ENCODE measurements at regions not wholly inside any gene's neighbourhood (a gene's known extent, or its start where the extent isn't known, plus 50 kb on each side); places are given as distances from the start of the nearest gene placed in this dataset.
"Not testable (repeated sequence)": the region's sequence is repeated elsewhere in the genome, so short reads cannot be mapped to it uniquely, and the experiment has no call there.

DNA sequence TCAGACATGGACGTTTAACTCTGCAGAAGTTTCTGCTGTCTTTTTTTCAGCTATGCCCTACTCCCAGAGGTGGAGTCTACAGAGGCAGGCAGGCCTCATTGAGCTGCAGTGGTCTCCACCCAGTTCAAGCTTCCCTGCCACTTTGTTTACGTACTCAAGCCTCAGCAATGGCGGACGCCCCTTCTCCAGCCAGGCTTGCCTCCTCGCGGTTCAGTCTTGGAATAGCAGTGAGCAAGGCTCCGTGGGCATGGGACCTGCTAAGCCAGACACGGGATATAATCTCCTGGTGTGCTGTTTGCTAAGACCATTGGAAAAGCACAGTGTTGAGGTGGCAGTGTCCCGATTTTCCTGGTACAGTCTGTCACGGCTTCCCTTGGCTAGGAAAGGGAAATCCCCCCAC lies 496.2 kb upstream of the UBE2E2 start:
- intact Hi-C loops (cut with micrococcal nuclease; ENCODE audit: unreplicated experiment); H3K4me3 ChIP-seq (replicated peaks in 1 of 3; ENCODE audit: insufficient read depth in 1 of 3, low read depth in 2 of 3, low read length in 3 of 3); in situ Hi-C loops (cut with HindIII; ENCODE audit: extremely low pct_ligation_motif_present, low pct_unique_long_range_greater_than_20kb); POLR2A ChIA-PET; H4K20me1 ChIP-seq (ENCODE audit: insufficient read depth, low read length); BruUV-seq (replicated peaks); H3K4me1 ChIP-seq (ENCODE audit: insufficient read depth, low read length); H3K4me2 ChIP-seq (ENCODE audit: low read depth, low read length); H3K27me3 ChIP-seq (ENCODE audit: control insufficient read depth in 1 of 2, insufficient read depth in 2 of 2, low read length in 2 of 2); ATAC-seq; H3K9ac ChIP-seq (ENCODE audit: insufficient read depth, low read depth, low read length); H3K36me3 ChIP-seq (replicated peaks in 1 of 2; ENCODE audit: control insufficient read depth in 1 of 2, insufficient read depth in 2 of 2, low read length in 2 of 2); H3K79me2 ChIP-seq (ENCODE audit: insufficient read depth, low read length); CTCF ChIA-PET (ENCODE audit: low intra/inter-chr PET ratio, low total read pairs); H2AFZ ChIP-seq (ENCODE audit: low read length); DNase-seq (ENCODE audit: low spot score); FAIRE-seq; H3K27ac ChIP-seq (ENCODE audit: extremely low read length, insufficient read depth, low read length): not testable (repeated sequence)
- WGBS (ENCODE audit: low lambda C conversion rate), result 47% methylated on average over 5 of the region's 10 CpGs
- peaks cover 22% of the 10 kb centered on the region for H3K9me3 ChIP-seq (ENCODE audit: low read length)

DNA sequence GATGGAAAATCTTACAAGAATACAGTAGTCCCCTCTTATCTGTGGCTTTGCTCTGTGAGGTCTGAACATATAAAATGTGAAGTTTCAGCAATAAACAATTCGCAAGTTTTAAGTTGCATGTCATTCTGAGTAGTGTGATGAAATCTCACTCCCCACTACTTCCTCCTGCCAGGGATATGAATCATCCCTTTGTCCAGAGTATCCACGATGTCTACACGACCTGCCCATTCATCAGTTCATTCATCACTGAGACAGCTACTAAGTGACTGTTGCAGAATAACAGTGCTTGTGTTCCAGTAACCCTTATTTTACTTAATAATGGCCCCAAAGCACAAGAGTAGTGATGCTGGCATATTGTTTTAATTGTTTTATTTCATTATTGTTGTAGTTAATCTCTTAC lies 489.2 kb upstream of the UBE2E2 start:
- H2AFZ ChIP-seq (ENCODE audit: low read length), result no peak overlapping the region
- H3K27me3 ChIP-seq (ENCODE audit: control insufficient read depth in 1 of 2, insufficient read depth in 2 of 2, low read length in 2 of 2), result no peaks in the 10 kb centered on the region
- H3K27ac ChIP-seq (ENCODE audit: extremely low read length, insufficient read depth, low read length), result no peak overlapping the region
- 2% methylated on average over 3 of the region's 3 CpGs for WGBS (ENCODE audit: low lambda C conversion rate)
- no peak for FAIRE-seq
- no peak overlapping the region for H3K4me3 ChIP-seq (replicated peaks in 1 of 3; ENCODE audit: insufficient read depth in 1 of 3, low read depth in 2 of 3, low read length in 3 of 3)
- H3K79me2 ChIP-seq (ENCODE audit: insufficient read depth, low read length), result no peaks in the 10 kb centered on the region
- ATAC-seq, result no peak
- H3K36me3 ChIP-seq (replicated peaks in 1 of 2; ENCODE audit: control insufficient read depth in 1 of 2, insufficient read depth in 2 of 2, low read length in 2 of 2), result no peaks in the 10 kb centered on the region
- no peak overlapping the region for H3K9ac ChIP-seq (ENCODE audit: insufficient read depth, low read depth, low read length)
- intact Hi-C loops (cut with micrococcal nuclease; ENCODE audit: unreplicated experiment), result no loop called here
- BruUV-seq (replicated peaks), result no TSS peak
- in situ Hi-C loops (cut with HindIII; ENCODE audit: extremely low pct_ligation_motif_present, low pct_unique_long_range_greater_than_20kb), result no loop called here
- peak; percentile 2 for DNase-seq (ENCODE audit: low spot score)
- H3K4me1 ChIP-seq (ENCODE audit: insufficient read depth, low read length), result no peaks in the 10 kb centered on the region
- TF ChIP-seq CEBPB (IDR thresholded peaks at IDR 0.05; ENCODE audit: borderline replicate concordance, low read depth, low read length), result peak; percentile 53; the same call in 1 of the 2 replicates
- no peak for TF ChIP-seq CBFB (CRISPR knock-in tag; IDR thresholded peaks at IDR 0.05)
- peak; percentile 46; the same call in 1 of the 2 replicates for TF ChIP-seq ELF3 (CRISPR knock-in tag; IDR thresholded peaks at IDR 0.05)
- POLR2A ChIA-PET, result no interaction called here
- no peak overlapping the region for H3K4me2 ChIP-seq (ENCODE audit: low read depth, low read length)
- H3K9me3 ChIP-seq (ENCODE audit: low read length), result peaks cover 12% of the 10 kb centered on the region
- no peaks in the 10 kb centered on the region for H4K20me1 ChIP-seq (ENCODE audit: insufficient read depth, low read length)
- CTCF ChIA-PET (ENCODE audit: low intra/inter-chr PET ratio, low total read pairs), result no interaction called here

DNA sequence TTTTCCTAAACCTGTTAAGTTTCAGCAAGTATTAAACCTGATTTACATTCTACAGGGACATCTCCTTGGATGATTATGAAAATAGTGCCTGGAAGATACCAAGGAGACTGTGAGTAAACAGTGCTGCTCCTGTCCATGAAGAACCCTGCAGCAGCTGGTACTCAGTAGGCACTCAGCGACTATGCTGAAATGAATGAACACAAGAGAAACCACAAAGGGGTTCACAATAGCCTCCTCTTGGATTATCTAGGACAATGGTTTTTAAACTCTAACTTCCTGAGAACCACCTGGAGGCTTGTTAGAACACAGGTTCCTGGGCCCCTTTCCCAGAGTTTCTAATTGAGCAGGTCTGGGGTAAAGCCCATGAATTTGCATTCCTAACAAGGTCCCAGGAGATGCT lies 488.4 kb upstream of the UBE2E2 start:
- intact Hi-C loops (cut with micrococcal nuclease; ENCODE audit: unreplicated experiment) (no loop called here), in situ Hi-C loops (cut with HindIII; ENCODE audit: extremely low pct_ligation_motif_present, low pct_unique_long_range_greater_than_20kb) (no loop called here)
- Histone ChIP-seq H3K4me1 (ENCODE audit: insufficient read depth, low read length) (no peaks in the 10 kb centered on the region), H3K4me3 (replicated peaks in 1 of 3; ENCODE audit: insufficient read depth in 1 of 3, low read depth in 2 of 3, low read length in 3 of 3) (no peak overlapping the region), H3K27ac (ENCODE audit: extremely low read length, insufficient read depth, low read length) (no peak overlapping the region), H3K27me3 (ENCODE audit: control insufficient read depth in 1 of 2, insufficient read depth in 2 of 2, low read length in 2 of 2) (no peaks in the 10 kb centered on the region), H3K79me2 (ENCODE audit: insufficient read depth, low read length) (no peaks in the 10 kb centered on the region), H2AFZ (ENCODE audit: low read length) (no peak overlapping the region), H3K36me3 (replicated peaks in 1 of 2; ENCODE audit: control insufficient read depth in 1 of 2, insufficient read depth in 2 of 2, low read length in 2 of 2) (no peaks in the 10 kb centered on the region), H3K4me2 (ENCODE audit: low read depth, low read length) (no peak overlapping the region), H4K20me1 (ENCODE audit: insufficient read depth, low read length) (no peaks in the 10 kb centered on the region), H3K9me3 (ENCODE audit: low read length) (peaks cover 12% of the 10 kb centered on the region), H3K9ac (ENCODE audit: insufficient read depth, low read depth, low read length) (no peak overlapping the region)
- 0% methylated on average over 1 of the region's 1 CpG for WGBS (ENCODE audit: low lambda C conversion rate)
- CTCF ChIA-PET (ENCODE audit: low intra/inter-chr PET ratio, low total read pairs), result no interaction called here
- POLR2A ChIA-PET, result no interaction called here
- no TSS peak for BruUV-seq (replicated peaks)
- TF ChIP-seq CHD2 (IDR thresholded peaks at IDR 0.05; ENCODE audit: low read depth, low read length), result no peak
- DNase-seq (ENCODE audit: low spot score) (no peak), FAIRE-seq (no peak), ATAC-seq (no peak)

Measured in HepG2 (cell line).